ENCODE measurements at regions not wholly inside any gene's neighbourhood (a gene's known extent, or its start where the extent isn't known, plus 50 kb on each side); places are given as distances from the start of the nearest gene placed in this dataset.

DNA sequence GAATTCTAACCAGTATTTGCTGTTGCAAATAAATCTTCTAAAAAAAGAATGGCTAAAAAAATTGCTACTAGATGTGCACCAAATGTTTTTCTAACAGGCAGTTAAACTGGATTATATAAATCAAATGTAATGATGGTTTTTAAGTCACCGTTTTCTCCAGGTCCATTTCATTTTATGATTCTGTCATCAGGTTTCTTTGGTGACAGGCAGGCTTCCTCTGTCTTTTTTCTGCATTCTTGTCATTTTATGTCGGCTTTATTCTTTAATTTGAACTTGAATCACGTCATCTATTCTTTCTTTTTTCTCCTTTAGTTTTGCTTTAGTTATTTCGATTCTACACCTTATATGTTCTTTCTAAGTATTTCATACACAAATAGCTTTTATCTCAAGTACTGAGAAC lies 212.5 kb downstream of the SOCS6 start:
- no peak for DNase-seq
- Mint-ChIP-seq H3K36me3 (ENCODE audit: low read depth) (no peaks in the 10 kb centered on the region), H3K27ac (no peak overlapping the region), H3K27me3 (ENCODE audit: insufficient read depth) (peaks cover 3% of the 10 kb centered on the region), H3K4me1 (ENCODE audit: low read depth) (no peaks in the 10 kb centered on the region), H3K9me3 (no peaks in the 10 kb centered on the region), H3K4me3 (no peak overlapping the region)
- no peak for TF ChIP-seq CTCF (IDR thresholded peaks at IDR 0.05)

- Mint-ChIP-seq H3K27me3 (ENCODE audit: insufficient read depth) (peaks cover 3% of the 10 kb centered on the region), H3K9me3 (no peaks in the 10 kb centered on the region), H3K36me3 (ENCODE audit: low read depth) (no peaks in the 10 kb centered on the region), H3K4me1 (ENCODE audit: low read depth) (no peaks in the 10 kb centered on the region), H3K4me3 (no peak overlapping the region), H3K27ac (no peak overlapping the region)
- DNase-seq, result no peak
- no peak for TF ChIP-seq CTCF (IDR thresholded peaks at IDR 0.05)
Measured at GRCh38 chr18:70500748-70501147, 211.9 kb downstream of the SOCS6 start.

GRCh38 chr18:70499218-70499691 lies 210.4 kb downstream of the SOCS6 start:
- Mint-ChIP-seq H3K9me3 (no peaks in the 10 kb centered on the region), H3K36me3 (ENCODE audit: low read depth) (no peaks in the 10 kb centered on the region), H3K27me3 (ENCODE audit: insufficient read depth) (peaks cover 9% of the 10 kb centered on the region), H3K27ac (no peak overlapping the region), H3K4me1 (ENCODE audit: low read depth) (no peaks in the 10 kb centered on the region), H3K4me3 (no peak overlapping the region)
- DNase-seq, result no peak
- TF ChIP-seq CTCF (IDR thresholded peaks at IDR 0.05), result no peak

DNA sequence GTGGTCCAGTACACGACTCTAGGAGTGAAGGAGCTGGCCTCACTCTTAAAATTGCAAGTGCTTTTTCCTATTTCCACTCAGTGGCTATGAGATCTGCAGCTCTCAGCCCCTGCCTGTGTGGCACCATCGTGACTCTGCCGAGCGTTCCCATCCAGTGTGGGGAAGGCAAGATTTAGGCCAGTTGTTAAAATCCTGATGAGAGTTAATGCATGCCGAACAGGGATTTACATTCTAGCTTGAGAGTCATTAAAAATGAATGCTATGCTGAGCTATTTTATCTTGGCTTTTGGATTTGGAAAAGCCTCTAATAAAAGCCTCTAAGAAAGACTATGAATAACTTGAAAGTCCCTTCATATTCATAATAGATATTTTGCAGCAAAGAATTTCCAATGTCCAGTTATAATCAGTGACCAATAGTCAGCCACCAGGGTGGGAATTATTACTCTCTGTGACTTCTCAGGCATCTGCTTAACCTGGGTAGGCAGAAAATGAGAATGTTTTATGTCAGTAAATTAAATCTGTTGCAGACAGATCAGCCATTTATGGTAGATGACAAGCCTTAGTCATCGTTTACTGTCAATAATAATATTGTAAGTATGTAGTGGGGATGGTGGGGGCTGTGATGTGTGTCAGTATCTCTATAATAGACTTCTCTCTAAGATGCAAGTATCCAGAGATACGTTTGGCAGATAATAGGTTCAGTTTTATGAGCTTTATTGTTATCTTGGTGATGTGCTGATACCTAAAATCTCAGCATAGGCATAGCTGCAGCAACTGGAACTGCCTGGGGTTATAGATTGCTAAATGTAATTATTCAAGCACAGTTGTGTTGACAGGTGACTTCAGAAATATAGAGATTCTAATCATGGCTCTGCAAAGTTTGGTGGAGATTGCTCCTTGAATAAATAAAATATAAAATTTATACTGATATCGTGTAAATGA lies 207.8 kb downstream of the SOCS6 start:
- DNase-seq, result no peak
- Mint-ChIP-seq H3K27me3 (ENCODE audit: insufficient read depth) (peaks cover 9% of the 10 kb centered on the region), H3K9me3 (no peaks in the 10 kb centered on the region), H3K36me3 (ENCODE audit: low read depth) (no peaks in the 10 kb centered on the region), H3K4me3 (no peak overlapping the region), H3K27ac (no peak overlapping the region), H3K4me1 (ENCODE audit: low read depth) (no peaks in the 10 kb centered on the region)
- no peak for TF ChIP-seq CTCF (IDR thresholded peaks at IDR 0.05)

DNA sequence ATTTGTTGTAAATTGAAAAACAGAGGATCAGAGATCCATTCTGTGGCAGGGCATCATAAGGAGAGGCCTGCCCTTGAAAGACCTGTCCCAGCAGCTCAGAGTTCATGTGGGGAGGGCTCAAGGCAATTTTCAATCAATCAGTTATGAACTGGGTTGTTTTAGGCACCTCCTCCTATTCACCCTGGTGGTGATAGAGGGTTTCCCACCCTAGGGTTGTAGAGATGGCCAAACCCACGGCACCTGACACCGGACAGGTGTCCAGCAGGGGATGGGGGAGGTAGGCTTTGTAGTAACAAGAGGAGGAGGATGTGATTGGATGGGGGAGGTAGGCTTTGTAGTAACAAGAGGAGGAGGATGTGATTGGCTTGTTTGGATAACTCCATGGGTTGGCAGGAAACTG lies 205.7 kb downstream of the SOCS6 start:
- TF ChIP-seq CTCF (IDR thresholded peaks at IDR 0.05), result peak; percentile 17; the same call in 1 of the 2 replicates
- DNase-seq, result no peak
- peaks cover 8% of the 10 kb centered on the region for H3K4me1 Mint-ChIP-seq (ENCODE audit: low read depth)
- H3K27me3 Mint-ChIP-seq (ENCODE audit: insufficient read depth), result peaks cover 7% of the 10 kb centered on the region
- H3K9me3 Mint-ChIP-seq, result no peaks in the 10 kb centered on the region
- no peak overlapping the region for H3K4me3 Mint-ChIP-seq
- no peaks in the 10 kb centered on the region for H3K36me3 Mint-ChIP-seq (ENCODE audit: low read depth)
- no peak overlapping the region for H3K27ac Mint-ChIP-seq
